GM21381 (cell line): ENCODE measurements at regions not wholly inside any gene's neighbourhood (a gene's known extent, or its start where the extent isn't known, plus 50 kb on each side); places are given as distances from the start of the nearest gene placed in this dataset.
"Not testable (repeated sequence)": the region's sequence is repeated elsewhere in the genome, so short reads cannot be mapped to it uniquely, and the experiment has no call there.

ENCODE experiments used
- ATAC-seq: cut with Tn5 transposase; IDR thresholded peaks from one replicate; pipeline ENCODE4 v1.9.1; 2021; ENCODE audit warnings: mild to moderate bottlenecking, moderate library complexity; ENCODE audit not compliant: unreplicated experiment

GRCh38 chr5:106854105-106854687 lies 816.5 kb downstream of the EFNA5 start:
- no peak for ATAC-seq

GRCh38 chr5:106853266-106853665 lies 817.5 kb downstream of the EFNA5 start:
- no peak for ATAC-seq

- ATAC-seq = no peak
These were observed 821.5 kb downstream of the EFNA5 start for GRCh38 chr5:106849266-106849665.

- no peak for ATAC-seq
These were observed 826.8 kb downstream of the EFNA5 start for GRCh38 chr5:106843812-106844416.

- no peak for ATAC-seq
These were observed 837.2 kb downstream of the EFNA5 start for GRCh38 chr5:106833517-106833916.

- no peak for ATAC-seq
These were observed 843.7 kb downstream of the EFNA5 start for GRCh38 chr5:106827061-106827460.

- ATAC-seq = no peak
These were observed 845.4 kb downstream of the EFNA5 start for GRCh38 chr5:106825374-106825773.

GRCh38 chr5:106822851-106823250 lies 847.9 kb downstream of the EFNA5 start:
- no peak for ATAC-seq

GRCh38 chr5:106818552-106818951 lies 852.2 kb downstream of the EFNA5 start:
- ATAC-seq = no peak

GRCh38 chr5:106814961-106815360 lies 855.8 kb downstream of the EFNA5 start:
- ATAC-seq = no peak

- ATAC-seq = no peak
These were observed 869.2 kb downstream of the EFNA5 start for GRCh38 chr5:106801554-106801953.

- no peak for ATAC-seq
These were observed 872.7 kb downstream of the EFNA5 start for GRCh38 chr5:106797996-106798395.

GRCh38 chr5:106796081-106796480 lies 874.7 kb downstream of the EFNA5 start:
- no peak for ATAC-seq

GRCh38 chr5:106784846-106785245 lies 885.9 kb downstream of the EFNA5 start:
- ATAC-seq = no peak

- no peak for ATAC-seq
These were observed 890.4 kb downstream of the EFNA5 start for GRCh38 chr5:106780355-106780754.

- not testable (repeated sequence) for ATAC-seq
These were observed 894.2 kb downstream of the EFNA5 start for GRCh38 chr5:106776515-106776914.

GRCh38 chr5:106768392-106768791 lies 902.3 kb downstream of the EFNA5 start:
- no peak for ATAC-seq

GRCh38 chr5:106766916-106767315 lies 903.8 kb downstream of the EFNA5 start:
- no peak for ATAC-seq

GRCh38 chr5:106759581-106759980 lies 911.2 kb downstream of the EFNA5 start:
- no peak for ATAC-seq

- no peak for ATAC-seq
These were observed 911.6 kb downstream of the EFNA5 start for GRCh38 chr5:106759152-106759551.

- ATAC-seq = no peak
These were observed 913.1 kb downstream of the EFNA5 start for GRCh38 chr5:106757672-106758071.

- ATAC-seq = no peak
These were observed 914.9 kb downstream of the EFNA5 start for GRCh38 chr5:106755789-106756188.

GRCh38 chr5:106755066-106755465 lies 915.7 kb downstream of the EFNA5 start:
- ATAC-seq = no peak
